Fibroblast of lung (primary cell): ENCODE measurements at regions not wholly inside any gene's neighbourhood (a gene's known extent, or its start where the extent isn't known, plus 50 kb on each side); places are given as distances from the start of the nearest gene placed in this dataset.

Source experiments
- DNase-seq, 2 donors: peaks; one replicate each; pipeline versions ENCODE4 v3.0.0 to v3.0.0-alpha.2; 2010; ENCODE audit warnings: low read depth in 2 of 2
- H2AFZ ChIP-seq: 2 replicates; pipeline ENCODE4 v1.5.1; 2012; ENCODE audit warnings: low read length, control low read depth, inconsistent platforms
- H3K27ac ChIP-seq: 2 replicates; pipeline ENCODE4 v1.5.1; 2011; ENCODE audit warnings: low read length, control low read depth; ENCODE audit not compliant: insufficient read depth
- H3K27me3 ChIP-seq: 2 replicates; pipeline ENCODE4 v1.5.1; 2011; ENCODE audit warnings: mild to moderate bottlenecking, low read length; ENCODE audit not compliant: control insufficient read depth, insufficient read depth
- H3K36me3 ChIP-seq: 2 replicates; pipeline ENCODE4 v1.5.1; 2011; ENCODE audit warnings: low read length; ENCODE audit not compliant: control insufficient read depth, insufficient read depth
- H3K4me1 ChIP-seq: 2 replicates; pipeline ENCODE4 v1.5.1; 2011; ENCODE audit warnings: low read length; ENCODE audit not compliant: control insufficient read depth, insufficient read depth; ENCODE audit errors: extremely low read depth
- H3K4me2 ChIP-seq: 2 replicates; pipeline ENCODE4 v1.5.1; 2011; ENCODE audit warnings: low read length, control low read depth; ENCODE audit not compliant: insufficient read depth; ENCODE audit errors: extremely low read depth
- H3K4me3 ChIP-seq, 4 experiments: fragments of 200-600 bp in 1 of 4; sonication (generic) in 1 of 4; replicated peaks in 1 of 4; 2 replicates each; pipeline ENCODE4 v1.5.1; 2011 to 2016; ENCODE audit warnings: low read length in 4 of 4, low read depth in 3 of 4, mild to moderate bottlenecking in 3 of 4, control low read depth in 2 of 4, inconsistent platforms in 1 of 4, mixed read lengths in 1 of 4; ENCODE audit not compliant: insufficient read depth in 1 of 4; ENCODE audit errors: control extremely low read depth in 1 of 4
- H3K79me2 ChIP-seq: 2 replicates; pipeline ENCODE4 v1.5.1; 2012; ENCODE audit warnings: mild to moderate bottlenecking, low read length, inconsistent platforms; ENCODE audit not compliant: control insufficient read depth, insufficient read depth
- H3K9ac ChIP-seq: 2 replicates; pipeline ENCODE4 v1.5.1; 2011; ENCODE audit warnings: mild to moderate bottlenecking, low read length, control low read depth; ENCODE audit not compliant: insufficient read depth
- H3K9me3 ChIP-seq: 2 replicates; pipeline ENCODE4 v1.5.1; 2012; ENCODE audit warnings: low read depth, low read length; ENCODE audit not compliant: control insufficient read depth, insufficient read depth
- H4K20me1 ChIP-seq: 2 replicates; pipeline ENCODE4 v1.5.1; 2011; ENCODE audit warnings: low read length; ENCODE audit not compliant: control insufficient read depth, insufficient read depth; ENCODE audit errors: extremely low read depth
- CTCF ChIP-seq, 2 donors: IDR thresholded peaks in 1 of 2; conservative IDR thresholded peaks in 1 of 2; 1 replicate in 1 of 2; 2 replicates in 1 of 2; pipeline ENCODE4 v1.5.1; 2011 to 2012; ENCODE audit warnings: low read length in 2 of 2, control low read depth in 1 of 2, inconsistent platforms in 1 of 2, low read depth in 1 of 2, mild to moderate bottlenecking in 1 of 2
- EZH2 ChIP-seq: IDR thresholded peaks from 2 replicates; pipeline ENCODE4 v1.5.1; 2012; ENCODE audit warnings: low read length, control low read depth, mild to moderate bottlenecking; ENCODE audit errors: missing control alignments

- no peak for DNase-seq
- no peaks in the 10 kb centered on the region for H3K9me3 ChIP-seq
- no peak overlapping the region for H2AFZ ChIP-seq
- H3K79me2 ChIP-seq: no peaks in the 10 kb centered on the region
- H3K9ac ChIP-seq: no peak overlapping the region
- no peaks in the 10 kb centered on the region for H3K27me3 ChIP-seq
- no peaks in the 10 kb centered on the region for H4K20me1 ChIP-seq
- no peak overlapping the region for H3K27ac ChIP-seq
- no peak for TF ChIP-seq EZH2
- TF ChIP-seq CTCF (conservative IDR thresholded peaks at IDR 0.05 in 1 of 2, IDR thresholded peaks at IDR 0.05 in 1 of 2; ENCODE audit: low read depth in 1 of 2, low read length in 2 of 2): no peak
- H3K36me3 ChIP-seq: no peaks in the 10 kb centered on the region
- no peak overlapping the region for H3K4me2 ChIP-seq
- H3K4me3 ChIP-seq: no peak overlapping the region
- no peaks in the 10 kb centered on the region for H3K4me1 ChIP-seq
Measured at GRCh38 chr4:56743550-56743949, 62.5 kb upstream of the HOPX start.

GRCh38 chr4:56742080-56742871, 61.2 kb upstream of the HOPX start:
- Histone ChIP-seq H3K27ac (no peak overlapping the region), H3K4me1 (no peaks in the 10 kb centered on the region), H3K27me3 (no peaks in the 10 kb centered on the region), H4K20me1 (no peaks in the 10 kb centered on the region), H3K9me3 (no peaks in the 10 kb centered on the region), H3K4me2 (peak overlapping the region; percentile 11), H3K9ac (no peak overlapping the region), H3K4me3 (no peak overlapping the region), H3K36me3 (no peaks in the 10 kb centered on the region), H2AFZ (no peak overlapping the region), H3K79me2 (no peaks in the 10 kb centered on the region)
- no peak for TF ChIP-seq EZH2
- no peak for TF ChIP-seq CTCF (conservative IDR thresholded peaks at IDR 0.05 in 1 of 2, IDR thresholded peaks at IDR 0.05 in 1 of 2; ENCODE audit: low read depth in 1 of 2, low read length in 2 of 2)
- DNase-seq: peak in 1 of 2 donors; percentile 74

- Histone ChIP-seq H3K27ac (no peak overlapping the region), H3K27me3 (no peaks in the 10 kb centered on the region), H3K9me3 (no peaks in the 10 kb centered on the region), H3K4me1 (no peaks in the 10 kb centered on the region), H3K4me3 (no peak overlapping the region), H2AFZ (no peak overlapping the region), H3K9ac (no peak overlapping the region), H4K20me1 (no peaks in the 10 kb centered on the region), H3K4me2 (no peak overlapping the region), H3K79me2 (no peaks in the 10 kb centered on the region), H3K36me3 (no peaks in the 10 kb centered on the region)
- no peak for TF ChIP-seq EZH2
- TF ChIP-seq CTCF (conservative IDR thresholded peaks at IDR 0.05 in 1 of 2, IDR thresholded peaks at IDR 0.05 in 1 of 2; ENCODE audit: low read depth in 1 of 2, low read length in 2 of 2): no peak
- DNase-seq: no peak
Measured at GRCh38 chr4:56741595-56741994, 60.5 kb upstream of the HOPX start.
